Left lung (tissue), 4 donors: ENCODE measurements at regions not wholly inside any gene's neighbourhood (a gene's known extent, or its start where the extent isn't known, plus 50 kb on each side); places are given as distances from the start of the nearest gene placed in this dataset.
"Not testable (repeated sequence)": the region's sequence is repeated elsewhere in the genome, so short reads cannot be mapped to it uniquely, and the experiment has no call there.

Experiments
- ATAC-seq: fragments of 200-7000 bp; cut with Tn5 transposase; one replicate; pipeline ENCODE4 v1.9.1; 2020; ENCODE audit warnings: moderate library complexity
- DNase-seq, 4 donors: peaks; one replicate each; pipeline ENCODE4 v3.0.0-alpha.2; 2013 to 2020
- H3K27ac ChIP-seq, 2 donors: fragments of 200-600 bp; sonication (generic) in 1 of 2; one replicate each; pipeline versions ENCODE4 v1.5.0 to v1.8.0; 2020 to 2021
- H3K27me3 ChIP-seq, 2 donors: fragments of 200-600 bp; sonication (generic) in 1 of 2; one replicate each; pipeline versions ENCODE4 v1.5.0 to v1.8.0; 2020 to 2021
- H3K36me3 ChIP-seq, 2 donors: fragments of 200-600 bp; sonication (generic) in 1 of 2; one replicate each; pipeline versions ENCODE4 v1.5.0 to v1.8.0; 2020 to 2021
- H3K4me1 ChIP-seq, 2 donors: fragments of 200-600 bp; one replicate each; pipeline ENCODE4 v1.8.0; 2021
- H3K4me3 ChIP-seq, 2 donors: fragments of 200-600 bp; sonication (generic) in 1 of 2; one replicate each; pipeline versions ENCODE4 v1.5.0 to v1.8.0; 2020 to 2021; ENCODE audit warnings: mild to moderate bottlenecking in 1 of 2
- H3K9me3 ChIP-seq, 2 donors: fragments of 200-600 bp; sonication (generic) in 1 of 2; one replicate each; pipeline versions ENCODE4 v1.5.0 to v1.8.0; 2020 to 2021
- CTCF ChIP-seq, 2 donors: fragments of 200-600 bp; sonication (generic) in 1 of 2; IDR thresholded peaks; one replicate each; pipeline versions ENCODE4 v1.5.0 to v1.8.0; 2021; ENCODE audit warnings: antibody characterized with exemption in 2 of 2
- intact Hi-C, 2 donors: fragments of 100-400 bp; cut with DNase I; formaldehyde crosslinking; loops; one replicate each; pipeline versions ENCODE4 v1.11.2 to v1.14.2; 2022
- donor health status: DM: no; HTN: yes; CAD: no.
- donor health status: DM: no; HTN: no; CAD: no.

GRCh38 chr5:58299256-58299655 lies 160.6 kb downstream of the PLK2 start:
- TF ChIP-seq CTCF (IDR thresholded peaks at IDR 0.05), result no peak
- no peak for ATAC-seq

GRCh38 chr5:58294598-58295305 lies 165.1 kb downstream of the PLK2 start:
- intact Hi-C loops, result no loop called here
- DNase-seq (no peak), ATAC-seq (no peak)
- Histone ChIP-seq H3K36me3 (no peaks in the 10 kb centered on the region), H3K9me3 (peaks cover 0 to 4% of the 10 kb centered on the region in 2 donors), H3K27ac (no peak overlapping the region), H3K4me3 (no peak overlapping the region), H3K27me3 (no peaks in the 10 kb centered on the region), H3K4me1 (no peaks in the 10 kb centered on the region)
- TF ChIP-seq CTCF (IDR thresholded peaks at IDR 0.05), result no peak

More at GRCh38 chr5:58299256-58299655, 160.6 kb downstream of the PLK2 start:
- intact Hi-C loops, result no loop called here
- no peaks in the 10 kb centered on the region for H3K36me3 ChIP-seq
- no peak overlapping the region for H3K27ac ChIP-seq
- H3K4me3 ChIP-seq, result no peak overlapping the region
- H3K27me3 ChIP-seq, result no peaks in the 10 kb centered on the region
- no peaks in the 10 kb centered on the region for H3K4me1 ChIP-seq
- H3K9me3 ChIP-seq, result no peaks in the 10 kb centered on the region
- no peak for DNase-seq

GRCh38 chr5:58288275-58288674 lies 171.6 kb downstream of the PLK2 start:
- H3K9me3 ChIP-seq, H3K36me3 ChIP-seq, intact Hi-C loops, H3K4me1 ChIP-seq, H3K27ac ChIP-seq, DNase-seq, H3K4me3 ChIP-seq, H3K27me3 ChIP-seq, ATAC-seq: not testable (repeated sequence)

- Histone ChIP-seq H3K36me3 (no peaks in the 10 kb centered on the region), H3K27me3 (no peaks in the 10 kb centered on the region), H3K4me3 (no peak overlapping the region), H3K27ac (no peak overlapping the region), H3K4me1 (no peaks in the 10 kb centered on the region), H3K9me3 (peaks cover 0 to 2% of the 10 kb centered on the region in 2 donors)
- DNase-seq (no peak), ATAC-seq (peak; percentile 66)
- TF ChIP-seq CTCF (IDR thresholded peaks at IDR 0.05), result no peak
- intact Hi-C loops, result no loop called here
These were observed 173.1 kb downstream of the PLK2 start for GRCh38 chr5:58286741-58287140.

- no peaks in the 10 kb centered on the region for H3K27me3 ChIP-seq
- H3K4me1 ChIP-seq, result no peaks in the 10 kb centered on the region
- intact Hi-C loops, result no loop called here
- H3K9me3 ChIP-seq, result peaks cover 0 to 2% of the 10 kb centered on the region in 2 donors
- H3K36me3 ChIP-seq, result no peaks in the 10 kb centered on the region
- ATAC-seq (no peak), DNase-seq (no peak)
- no peak overlapping the region for H3K27ac ChIP-seq
- TF ChIP-seq CTCF (IDR thresholded peaks at IDR 0.05), result no peak
- no peak overlapping the region for H3K4me3 ChIP-seq
These were observed 174.0 kb downstream of the PLK2 start for GRCh38 chr5:58285900-58286299.

- Histone ChIP-seq H3K9me3 (no peaks in the 10 kb centered on the region), H3K27ac (no peak overlapping the region), H3K4me1 (no peaks in the 10 kb centered on the region), H3K36me3 (no peaks in the 10 kb centered on the region), H3K27me3 (no peaks in the 10 kb centered on the region), H3K4me3 (no peak overlapping the region)
- intact Hi-C loops, result no loop called here
- ATAC-seq (no peak), DNase-seq (no peak)
- no peak for TF ChIP-seq CTCF (IDR thresholded peaks at IDR 0.05)
These were observed 175.0 kb downstream of the PLK2 start for GRCh38 chr5:58284886-58285285.
